GM18508 (cell line): ENCODE measurements at regions not wholly inside any gene's neighbourhood (a gene's known extent, or its start where the extent isn't known, plus 50 kb on each side); places are given as distances from the start of the nearest gene placed in this dataset.

Experiments
- ATAC-seq: cut with Tn5 transposase; IDR thresholded peaks from one replicate; pipeline ENCODE4 v1.9.1; 2021; ENCODE audit warnings: moderate number of reproducible peaks; ENCODE audit not compliant: insufficient read depth, unreplicated experiment

- no peak for ATAC-seq
Measured at GRCh38 chr5:114001076-114001475, 360.8 kb upstream of the KCNN2 start.

GRCh38 chr5:114006582-114006981, 355.3 kb upstream of the KCNN2 start:
- no peak for ATAC-seq

GRCh38 chr5:114007678-114008077, 354.2 kb upstream of the KCNN2 start:
- ATAC-seq: no peak

GRCh38 chr5:114010362-114010761, 351.5 kb upstream of the KCNN2 start:
- no peak for ATAC-seq

DNA sequence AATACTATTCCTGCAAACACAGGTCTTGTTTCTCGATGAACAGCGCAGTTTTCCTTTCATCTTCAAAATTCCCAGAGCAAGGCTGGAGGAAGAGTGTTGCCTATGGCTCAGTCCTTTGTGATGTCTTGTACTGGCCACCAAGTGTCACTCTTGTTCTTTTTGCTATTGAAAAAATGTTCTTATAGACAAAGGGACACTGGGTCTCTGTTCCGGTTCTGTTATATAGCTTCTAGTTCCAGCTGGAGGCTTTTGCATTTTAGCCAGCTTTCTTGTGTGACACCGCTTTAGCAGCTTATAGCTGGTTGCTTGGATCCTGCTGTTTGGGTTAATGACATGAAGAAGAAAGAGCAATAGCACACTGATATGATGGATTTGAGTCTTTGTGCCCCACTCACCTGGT, 343.7 kb upstream of the KCNN2 start:
- ATAC-seq: no peak

DNA sequence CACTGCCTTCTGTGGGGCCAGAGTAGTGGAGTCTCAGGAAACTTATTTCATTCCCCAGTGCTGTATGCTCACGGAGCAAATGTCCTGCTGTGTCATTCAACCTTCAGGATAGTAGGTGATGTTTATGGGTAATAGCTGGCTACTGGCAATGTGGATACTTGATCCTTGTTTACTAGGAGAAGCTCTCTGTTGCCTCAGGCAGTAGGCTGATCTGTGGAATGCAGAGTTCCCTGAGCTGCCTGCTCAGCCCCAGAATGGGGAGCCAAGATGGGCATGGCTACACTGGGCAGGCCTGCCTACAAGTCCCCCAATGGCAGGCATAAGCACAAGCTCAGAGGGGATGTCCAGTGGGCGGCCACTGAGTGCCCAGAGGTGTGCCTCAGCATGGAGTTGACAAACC, 323.1 kb upstream of the KCNN2 start:
- ATAC-seq: no peak

GRCh38 chr5:114050087-114050486, 311.8 kb upstream of the KCNN2 start:
- ATAC-seq: no peak

DNA sequence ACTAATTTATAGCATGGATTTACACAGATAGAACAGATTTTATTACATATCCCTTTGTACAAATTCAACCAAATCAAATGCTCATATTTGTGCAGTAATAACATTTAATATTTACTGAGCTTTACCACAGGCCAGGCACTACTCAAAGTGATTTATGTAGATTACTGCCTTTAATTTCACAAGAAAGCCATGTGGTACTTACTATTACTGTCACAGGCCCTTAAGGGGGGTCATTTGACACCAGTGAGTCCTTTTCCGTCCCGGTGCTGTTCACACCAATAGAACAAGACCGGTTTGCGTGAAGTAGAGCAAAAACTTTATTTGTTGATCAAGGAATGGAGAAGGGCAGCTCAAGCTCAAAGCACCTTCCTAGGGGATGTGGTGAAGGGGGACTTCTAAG, 308.5 kb upstream of the KCNN2 start:
- no peak for ATAC-seq

GRCh38 chr5:114054594-114054993, 307.3 kb upstream of the KCNN2 start:
- no peak for ATAC-seq

GRCh38 chr5:114055318-114056184, 306.3 kb upstream of the KCNN2 start:
- ATAC-seq: no peak

DNA sequence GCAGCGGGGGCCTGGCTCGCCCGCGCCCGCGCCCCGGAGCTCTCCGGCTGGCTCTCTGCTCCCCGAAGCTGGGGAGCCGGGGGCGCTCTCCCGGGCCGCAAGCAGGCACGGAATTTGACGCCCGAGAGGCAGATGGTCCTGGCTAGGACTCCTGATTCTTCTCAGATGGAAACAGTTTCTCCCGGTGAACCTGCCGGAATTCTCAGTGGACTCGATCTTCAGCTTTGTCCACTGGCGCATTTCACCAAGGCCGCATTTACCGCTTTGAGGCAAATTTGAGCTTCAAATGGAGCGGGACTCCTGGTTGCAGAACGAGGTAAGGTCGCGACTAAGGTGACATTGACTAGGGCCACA, 305.7 kb upstream of the KCNN2 start:
- no peak for ATAC-seq

- no peak for ATAC-seq
Measured at GRCh38 chr5:114060866-114061265, 301.0 kb upstream of the KCNN2 start.

- no peak for ATAC-seq
Measured at GRCh38 chr5:114062932-114063867, 298.7 kb upstream of the KCNN2 start.

DNA sequence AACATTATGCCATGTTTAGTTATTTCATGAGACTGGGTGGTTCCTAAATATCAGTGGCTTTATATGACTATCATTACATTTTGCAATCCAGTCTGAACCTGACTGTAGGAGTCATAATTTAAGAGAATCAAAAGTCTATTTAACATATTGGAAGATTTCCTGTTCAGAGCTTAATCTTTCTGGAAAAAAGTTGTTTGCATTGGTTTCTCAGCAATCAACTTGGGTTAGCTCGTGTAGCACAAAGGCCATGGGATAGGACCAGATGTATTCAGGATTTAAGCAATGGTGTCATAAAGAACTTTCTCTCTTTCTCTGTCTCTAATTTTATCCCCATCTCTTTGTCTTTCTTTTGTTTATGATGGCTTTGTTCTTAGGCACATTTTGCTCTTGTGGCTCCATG, 296.0 kb upstream of the KCNN2 start:
- ATAC-seq: no peak

DNA sequence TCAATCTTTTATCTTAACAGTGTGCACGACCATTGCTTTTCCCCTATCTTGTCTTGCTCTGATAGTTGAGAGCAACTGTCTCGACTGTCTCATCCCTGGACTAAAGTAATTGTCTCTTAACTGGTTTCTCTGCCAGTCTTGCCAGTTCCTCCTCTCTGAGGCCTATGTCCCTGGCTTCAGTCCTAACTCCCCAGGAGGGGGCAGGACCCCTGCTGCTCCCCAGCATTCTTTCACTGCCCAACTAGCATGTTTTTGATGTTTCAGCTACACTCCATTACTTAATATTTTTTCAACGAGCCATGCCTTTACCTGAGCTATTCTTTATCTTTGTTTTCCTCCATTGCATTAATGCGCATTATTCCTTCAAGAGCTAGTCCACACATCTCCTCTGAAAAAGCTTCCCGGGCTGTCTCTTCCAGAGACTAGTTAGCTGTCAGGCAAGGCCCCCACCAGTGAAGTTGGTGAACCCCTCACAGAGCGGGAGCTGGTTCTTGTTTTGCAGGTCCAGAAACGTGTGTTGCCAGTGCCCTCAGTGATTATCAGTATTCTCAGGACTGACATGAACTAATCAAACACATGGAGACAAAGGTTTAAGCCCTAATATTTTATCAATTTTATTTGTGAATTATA, 291.7 kb upstream of the KCNN2 start:
- ATAC-seq: no peak

GRCh38 chr5:114089259-114089658, 272.6 kb upstream of the KCNN2 start:
- ATAC-seq: no peak

GRCh38 chr5:114097570-114097969, 264.3 kb upstream of the KCNN2 start:
- ATAC-seq: no peak

DNA sequence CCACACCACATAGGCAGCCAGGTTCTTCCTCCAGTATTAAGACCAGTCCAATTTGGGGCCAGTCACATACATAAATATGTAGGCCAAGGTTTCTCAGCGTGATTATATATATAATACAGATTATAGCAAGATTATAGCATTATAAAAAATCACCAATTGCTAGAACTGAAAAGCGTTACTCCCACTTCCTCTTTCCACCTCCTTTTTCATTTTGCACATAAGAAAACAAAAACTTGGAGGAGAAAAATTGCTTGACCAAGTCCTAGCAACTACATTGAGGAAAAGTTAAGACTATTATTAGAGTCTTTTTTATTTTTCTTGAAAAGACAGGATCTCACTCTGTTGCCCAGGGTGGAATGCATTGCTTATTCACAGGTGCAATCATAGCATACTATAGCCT, 262.7 kb upstream of the KCNN2 start:
- ATAC-seq: no peak

- peak; percentile 66 for ATAC-seq
Measured at GRCh38 chr5:114101153-114101552, 260.7 kb upstream of the KCNN2 start.

DNA sequence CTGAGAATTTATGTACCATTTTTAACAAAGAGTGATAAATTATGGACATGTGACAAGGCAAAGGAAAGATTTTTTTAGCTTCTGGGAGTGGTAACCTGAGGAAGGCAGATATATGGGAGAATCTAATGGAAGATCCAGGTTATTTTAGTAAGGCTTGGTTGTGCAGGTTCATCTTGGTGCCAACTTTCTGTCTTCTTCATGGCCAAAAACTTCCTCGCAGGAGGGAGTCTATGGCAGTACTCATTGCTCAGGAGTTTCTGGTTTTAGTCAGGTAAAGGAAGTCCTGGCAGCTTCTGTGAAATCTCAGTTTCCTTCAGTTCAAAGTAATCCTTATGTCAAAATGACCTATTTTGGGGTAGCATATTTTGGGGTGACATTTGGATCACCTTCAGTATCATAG, 248.3 kb upstream of the KCNN2 start:
- no peak for ATAC-seq

DNA sequence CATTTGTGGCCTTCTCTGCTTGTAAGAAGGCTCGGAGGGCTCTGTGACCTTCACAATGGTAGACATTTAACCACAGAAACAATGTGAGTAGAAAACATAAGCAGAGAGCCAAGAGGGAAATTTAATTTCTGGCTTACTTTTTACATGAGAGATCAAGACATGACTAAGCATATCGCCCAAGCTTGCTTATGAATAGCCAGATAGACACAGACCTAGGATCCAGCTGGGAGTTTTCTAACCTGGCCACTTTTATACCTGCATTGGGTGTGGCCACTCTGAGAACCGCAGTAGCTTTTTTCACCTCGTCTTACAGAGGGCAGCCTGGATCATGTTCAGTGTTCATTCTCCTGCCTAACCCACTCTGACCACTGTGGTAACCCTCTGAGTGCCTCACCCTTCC, 244.9 kb upstream of the KCNN2 start:
- ATAC-seq: no peak
